Right ventricle myocardium superior (tissue), 1 donor: ENCODE measurements at regions not wholly inside any gene's neighbourhood (a gene's known extent, or its start where the extent isn't known, plus 50 kb on each side); places are given as distances from the start of the nearest gene placed in this dataset.

Experiments used
- ATAC-seq: fragments of 200-7000 bp; cut with Tn5 transposase; one replicate; pipeline ENCODE4 v1.9.1; 2020; ENCODE audit warnings: mild to moderate bottlenecking; ENCODE audit not compliant: poor library complexity
- DNase-seq: peaks from one replicate; pipeline ENCODE4 v3.0.0-alpha.2; 2020
- intact Hi-C: fragments of 100-400 bp; cut with DNase I; formaldehyde crosslinking; loops from one replicate; pipeline ENCODE4 v1.11.2; 2022
- donor health status: DM: no; HTN: yes; CAD: no; lungs with severe emphysema.

DNA sequence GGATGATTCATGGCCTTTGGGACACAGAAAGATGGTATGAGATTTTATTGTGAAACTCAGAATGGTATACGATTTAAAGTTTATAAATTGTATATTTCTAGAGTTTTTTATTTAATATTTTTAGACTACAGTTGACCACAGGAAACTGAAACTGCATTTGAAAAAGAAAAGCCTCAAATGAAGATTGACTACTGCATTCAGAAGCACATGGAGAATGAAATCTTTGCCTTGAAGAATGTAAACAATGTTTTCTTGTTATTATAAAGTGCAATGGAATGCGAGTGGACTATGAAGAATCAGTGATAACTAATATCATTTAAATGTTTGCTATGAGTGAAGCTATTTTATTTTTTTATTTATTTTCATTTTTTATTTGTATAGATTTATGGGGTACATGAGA, 169.1 kb upstream of the CDH18 start:
- ATAC-seq: no peak
- no peak for DNase-seq
- intact Hi-C loops: no loop called here

GRCh38 chr5:20145240-20145639, 157.2 kb upstream of the CDH18 start:
- intact Hi-C loops: no loop called here
- DNase-seq (no peak), ATAC-seq (no peak)

- no peak for DNase-seq
- ATAC-seq: no peak
- intact Hi-C loops: no loop called here
Observed at GRCh38 chr5:20129501-20129900, 141.5 kb upstream of the CDH18 start.

DNA sequence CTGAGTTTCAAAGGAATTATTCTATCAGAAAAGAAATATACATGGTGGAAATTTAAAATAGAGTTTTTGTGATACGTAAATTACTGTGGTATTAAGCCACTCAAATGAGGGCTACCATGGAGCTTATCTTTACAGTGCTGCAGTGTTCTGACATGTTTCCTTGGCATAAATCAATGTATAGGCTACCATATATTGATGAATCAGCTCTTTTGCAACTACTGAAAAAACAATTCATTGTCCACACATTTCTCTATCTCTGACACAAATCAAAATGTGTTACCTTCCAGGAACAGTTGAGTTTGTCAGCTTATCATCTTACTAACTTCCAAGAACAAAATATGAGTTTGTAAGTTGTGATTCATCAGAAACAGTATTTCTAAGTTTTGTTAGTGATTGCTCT, 140.3 kb upstream of the CDH18 start:
- ATAC-seq: no peak
- DNase-seq: no peak
- intact Hi-C loops: no loop called here

DNA sequence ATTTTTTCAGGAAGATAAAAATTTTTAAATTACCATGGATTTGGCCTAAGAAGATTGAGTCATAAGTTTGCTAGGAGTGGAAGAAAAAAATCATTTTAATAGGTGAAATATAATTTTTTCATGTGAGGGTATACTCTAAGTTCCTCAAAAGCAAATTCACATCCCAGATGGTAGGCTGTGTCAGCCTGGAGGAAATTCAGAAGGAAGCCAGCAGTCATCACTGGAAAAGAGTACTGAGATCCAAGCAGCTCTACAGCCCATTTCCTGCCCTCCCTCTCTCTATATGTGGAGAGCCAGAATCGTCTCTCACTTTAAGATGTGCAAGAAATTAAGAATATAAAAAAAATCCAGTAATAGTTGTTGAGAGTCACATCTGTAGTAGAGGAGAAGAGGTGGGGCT, 126.5 kb upstream of the CDH18 start:
- ATAC-seq: no peak

DNA sequence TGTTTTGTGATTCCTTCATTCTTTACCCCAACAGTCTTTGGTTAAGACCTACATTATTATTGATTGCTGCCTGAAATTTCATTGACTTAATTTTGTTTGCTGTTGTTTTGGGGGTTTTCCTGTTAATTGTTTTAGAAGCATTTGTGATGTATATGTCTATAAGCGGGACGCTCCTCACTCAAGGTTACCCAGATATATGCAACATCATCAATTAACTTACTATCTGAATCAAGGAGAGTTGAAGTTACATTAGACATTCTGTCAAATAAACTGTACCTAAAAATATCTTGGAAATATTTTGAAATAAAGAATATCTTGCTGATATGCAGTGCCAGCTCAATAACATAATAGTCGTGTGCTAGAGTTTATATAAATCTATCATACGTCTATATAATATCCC, 125.9 kb upstream of the CDH18 start:
- no peak for ATAC-seq
- DNase-seq: no peak
- intact Hi-C loops: no loop called here

More for the DNA sequence above, 126.5 kb upstream of the CDH18 start:
- DNase-seq: no peak
- intact Hi-C loops: no loop called here

GRCh38 chr5:20113031-20113715, 125.2 kb upstream of the CDH18 start:
- no peak for DNase-seq
- intact Hi-C loops: no loop called here
- no peak for ATAC-seq

DNA sequence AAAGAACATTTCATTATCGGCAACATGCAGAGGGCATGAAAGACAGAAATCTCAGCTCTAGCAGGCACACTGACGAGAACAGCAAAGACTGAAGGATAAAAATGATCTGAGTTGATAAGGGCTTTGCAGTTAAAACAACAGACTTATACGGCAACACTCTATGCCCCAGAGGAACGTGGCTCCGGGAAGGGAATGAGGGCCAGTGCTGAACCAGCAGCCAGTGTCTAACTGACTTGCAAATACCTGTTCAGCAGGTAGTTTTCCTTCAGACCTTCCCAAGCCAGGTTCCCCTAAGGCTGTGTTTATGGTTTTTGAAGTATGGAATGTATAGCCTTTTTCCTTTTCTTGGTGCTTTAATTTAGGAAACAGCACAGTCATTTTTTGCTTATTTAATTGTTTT, 121.3 kb upstream of the CDH18 start:
- ATAC-seq: no peak
- intact Hi-C loops: no loop called here
- DNase-seq: no peak

- no peak for ATAC-seq
- intact Hi-C loops: no loop called here
Observed at GRCh38 chr5:20105915-20106314, 117.9 kb upstream of the CDH18 start.

DNA sequence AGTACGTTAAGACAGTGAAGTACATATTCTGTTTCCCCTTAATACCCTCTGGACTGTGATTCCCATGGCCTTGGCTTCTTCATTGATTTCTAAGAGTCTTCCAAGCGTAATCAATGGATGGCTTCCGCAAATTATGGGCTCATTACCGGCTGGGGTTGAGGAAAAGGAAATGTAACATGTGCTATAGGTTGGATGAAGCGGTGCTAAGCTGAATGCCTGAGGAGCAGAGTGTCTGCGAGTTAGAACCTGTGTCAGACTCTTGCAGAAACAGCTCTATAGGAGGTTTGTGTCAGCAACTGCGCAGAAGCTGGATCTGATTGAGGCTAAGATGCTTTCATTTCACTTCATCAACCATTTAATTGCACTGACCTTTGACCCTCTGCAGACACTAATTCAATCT, 114.3 kb upstream of the CDH18 start:
- DNase-seq (no peak), ATAC-seq (no peak)
- intact Hi-C loops: no loop called here

More at GRCh38 chr5:20105915-20106314, 117.9 kb upstream of the CDH18 start:
- DNase-seq: no peak

GRCh38 chr5:20098694-20099093, 110.7 kb upstream of the CDH18 start:
- intact Hi-C loops: no loop called here
- DNase-seq (no peak), ATAC-seq (no peak)

GRCh38 chr5:20088361-20088760, 100.4 kb upstream of the CDH18 start:
- intact Hi-C loops: no loop called here
- no peak for DNase-seq
- ATAC-seq: no peak

- no peak for DNase-seq
- ATAC-seq: no peak
- intact Hi-C loops: no loop called here
Observed at GRCh38 chr5:20087299-20087698, 99.3 kb upstream of the CDH18 start.

GRCh38 chr5:20077186-20077585, 89.2 kb upstream of the CDH18 start:
- intact Hi-C loops: no loop called here
- ATAC-seq (no peak), DNase-seq (no peak)

GRCh38 chr5:20056933-20057332, 68.9 kb upstream of the CDH18 start:
- ATAC-seq (no peak), DNase-seq (no peak)
- intact Hi-C loops: no loop called here

- ATAC-seq: no peak
- intact Hi-C loops: no loop called here
- DNase-seq: no peak
Observed at GRCh38 chr5:20055301-20055700, 67.3 kb upstream of the CDH18 start.

DNA sequence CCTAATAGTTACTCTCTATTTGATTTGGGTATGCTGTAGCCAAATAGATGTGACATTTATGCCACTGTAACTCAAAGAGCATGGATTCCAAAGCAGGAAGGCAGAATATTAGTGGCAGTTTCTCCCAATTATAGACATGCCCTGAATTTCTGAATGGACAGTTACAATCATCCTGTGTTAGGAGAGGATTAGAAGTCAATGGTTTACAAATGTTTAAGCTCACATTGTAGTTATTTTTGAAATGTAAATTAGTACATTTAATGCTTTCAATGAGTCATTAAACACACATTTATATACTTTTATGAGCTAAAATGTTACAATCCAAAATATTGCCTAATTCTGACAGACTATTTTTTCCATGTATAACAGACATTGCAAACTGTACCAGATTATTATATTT, 62.3 kb upstream of the CDH18 start:
- intact Hi-C loops: no loop called here
- DNase-seq: no peak
- ATAC-seq: no peak

GRCh38 chr5:20044460-20044859, 56.5 kb upstream of the CDH18 start:
- intact Hi-C loops: no loop called here
- no peak for DNase-seq
- no peak for ATAC-seq

GRCh38 chr5:20041326-20042274, 53.6 kb upstream of the CDH18 start:
- ATAC-seq (no peak), DNase-seq (no peak)
- intact Hi-C loops: no loop called here

GRCh38 chr5:20040901-20041300, 52.9 kb upstream of the CDH18 start:
- no peak for ATAC-seq
- no peak for DNase-seq
- intact Hi-C loops: no loop called here
